ENCODE measurements at regions not wholly inside any gene's neighbourhood (a gene's known extent, or its start where the extent isn't known, plus 50 kb on each side); places are given as distances from the start of the nearest gene placed in this dataset.

- no peak for TF ChIP-seq CTCF (IDR thresholded peaks at IDR 0.05; ENCODE audit: unreplicated experiment)
- H3K27me3 Mint-ChIP-seq (ENCODE audit: unreplicated experiment), result no peaks in the 10 kb centered on the region
- H3K36me3 Mint-ChIP-seq (ENCODE audit: low read depth, unreplicated experiment), result no peaks in the 10 kb centered on the region
- H3K4me1 Mint-ChIP-seq (ENCODE audit: unreplicated experiment), result no peaks in the 10 kb centered on the region
- DNase-seq (ENCODE audit: low spot score), result no peak
- no peaks in the 10 kb centered on the region for H3K9me3 Mint-ChIP-seq (ENCODE audit: unreplicated experiment)
- no peak overlapping the region for H3K27ac Mint-ChIP-seq (ENCODE audit: unreplicated experiment)
- H3K4me3 Mint-ChIP-seq (ENCODE audit: unreplicated experiment), result no peak overlapping the region
Measured at GRCh38 chr17:72555052-72555451, 434.2 kb downstream of the SOX9 start.

DNA sequence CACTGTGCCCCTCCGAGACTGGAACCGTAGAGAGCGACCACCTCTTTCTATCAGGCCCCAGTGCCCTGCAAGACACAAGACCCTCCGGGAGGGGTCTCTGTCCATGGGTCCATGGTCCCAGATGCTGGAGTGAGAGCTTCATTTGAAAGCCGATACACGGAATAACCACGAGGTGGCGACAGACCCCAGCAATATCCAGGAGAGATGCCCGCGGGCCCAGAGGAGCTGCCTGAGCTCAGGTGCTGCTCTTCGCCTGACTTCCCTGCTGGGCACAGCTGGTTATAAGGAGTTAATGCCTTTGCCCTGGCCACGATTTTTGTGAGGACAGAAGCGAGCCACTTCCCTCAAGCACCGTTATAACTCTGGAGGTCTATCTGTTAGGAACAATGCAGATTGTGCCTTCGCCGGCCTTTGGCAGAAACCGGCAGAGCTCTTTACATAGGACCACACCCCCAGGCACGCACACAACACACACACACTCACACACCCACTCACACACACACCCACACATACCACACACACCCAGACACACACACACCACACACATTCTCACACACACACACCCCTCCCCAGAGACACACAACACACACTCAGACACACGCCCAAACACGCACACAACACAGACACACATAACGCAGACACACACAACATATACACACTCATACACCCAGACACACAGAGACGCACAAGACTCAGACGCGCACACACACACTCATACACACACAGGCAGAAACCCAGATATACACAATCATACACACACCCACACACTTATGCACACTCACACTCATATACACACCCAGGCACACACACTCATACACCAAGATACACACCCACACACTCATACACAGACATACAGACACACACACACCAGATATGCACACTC lies 436.4 kb downstream of the SOX9 start:
- DNase-seq (ENCODE audit: low spot score), result peak; percentile 79
- Mint-ChIP-seq H3K4me1 (ENCODE audit: unreplicated experiment) (no peaks in the 10 kb centered on the region), H3K27ac (ENCODE audit: unreplicated experiment) (no peak overlapping the region), H3K4me3 (ENCODE audit: unreplicated experiment) (no peak overlapping the region), H3K27me3 (ENCODE audit: unreplicated experiment) (no peaks in the 10 kb centered on the region), H3K36me3 (ENCODE audit: low read depth, unreplicated experiment) (no peaks in the 10 kb centered on the region), H3K9me3 (ENCODE audit: unreplicated experiment) (no peaks in the 10 kb centered on the region)
- TF ChIP-seq CTCF (IDR thresholded peaks at IDR 0.05; ENCODE audit: unreplicated experiment), result peak; percentile 92

GRCh38 chr17:72558971-72559476 lies 438.2 kb downstream of the SOX9 start:
- DNase-seq (ENCODE audit: low spot score), result no peak
- Mint-ChIP-seq H3K27me3 (ENCODE audit: unreplicated experiment) (no peaks in the 10 kb centered on the region), H3K36me3 (ENCODE audit: low read depth, unreplicated experiment) (no peaks in the 10 kb centered on the region), H3K4me3 (ENCODE audit: unreplicated experiment) (no peak overlapping the region), H3K27ac (ENCODE audit: unreplicated experiment) (no peak overlapping the region), H3K9me3 (ENCODE audit: unreplicated experiment) (no peaks in the 10 kb centered on the region), H3K4me1 (ENCODE audit: unreplicated experiment) (no peaks in the 10 kb centered on the region)
- no peak for TF ChIP-seq CTCF (IDR thresholded peaks at IDR 0.05; ENCODE audit: unreplicated experiment)

DNA sequence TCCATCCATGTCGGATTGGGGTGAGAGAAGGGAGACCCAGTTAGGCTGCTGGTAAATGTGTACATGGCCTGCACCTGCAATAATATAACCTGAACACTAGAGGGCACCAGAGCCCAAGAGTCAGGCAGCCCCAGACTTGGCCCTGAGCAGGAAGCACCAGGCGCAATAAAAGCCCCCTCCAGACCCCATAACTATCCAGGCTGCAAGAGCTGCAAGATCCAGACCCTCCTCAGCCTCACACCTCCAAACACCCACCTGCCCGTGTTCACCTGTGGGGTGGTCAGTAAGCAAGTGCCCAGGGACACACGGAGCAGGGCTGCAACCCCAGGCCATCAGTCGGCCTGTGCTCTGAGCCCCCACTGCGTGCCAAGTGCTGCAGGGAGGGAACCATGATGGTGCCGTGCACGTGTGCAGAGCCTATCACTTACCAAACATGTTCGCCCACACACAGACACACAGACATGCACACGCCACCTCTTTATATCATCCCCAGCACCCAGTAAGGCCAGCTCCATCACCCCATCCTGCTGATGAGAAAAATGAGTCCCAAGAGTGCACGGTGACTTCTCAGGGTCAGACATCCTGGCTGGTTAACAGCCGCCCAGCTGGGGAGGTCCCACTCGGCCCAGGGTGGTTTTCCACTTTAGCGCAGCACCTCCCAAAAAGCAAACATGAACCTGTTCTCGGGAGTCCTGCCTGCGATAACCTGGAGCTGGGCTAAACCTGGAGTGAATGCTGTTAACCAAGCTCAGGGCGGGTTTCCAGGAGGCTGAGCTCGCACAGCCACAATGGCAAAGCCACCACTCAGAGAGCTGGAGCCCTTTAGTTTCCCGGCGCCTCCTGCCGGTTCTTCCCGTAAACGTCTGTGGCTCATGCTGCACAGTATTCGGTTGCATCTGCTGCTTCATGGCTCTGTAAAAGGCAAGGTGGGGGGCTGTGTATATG lies 439.8 kb downstream of the SOX9 start:
- Mint-ChIP-seq H3K27ac (ENCODE audit: unreplicated experiment) (no peak overlapping the region), H3K4me3 (ENCODE audit: unreplicated experiment) (no peak overlapping the region)

More for the DNA sequence above, 439.8 kb downstream of the SOX9 start:
- Mint-ChIP-seq H3K36me3 (ENCODE audit: low read depth, unreplicated experiment) (no peaks in the 10 kb centered on the region), H3K27me3 (ENCODE audit: unreplicated experiment) (peaks cover 4% of the 10 kb centered on the region), H3K4me1 (ENCODE audit: unreplicated experiment) (no peaks in the 10 kb centered on the region), H3K9me3 (ENCODE audit: unreplicated experiment) (no peaks in the 10 kb centered on the region)
- peak; percentile 54 for DNase-seq (ENCODE audit: low spot score)
- TF ChIP-seq CTCF (IDR thresholded peaks at IDR 0.05; ENCODE audit: unreplicated experiment), result peak; percentile 88
